Keratinocyte (primary cell): ENCODE measurements at regions not wholly inside any gene's neighbourhood (a gene's known extent, or its start where the extent isn't known, plus 50 kb on each side); places are given as distances from the start of the nearest gene placed in this dataset.

Source experiments
- CTCF ChIP-seq, 3 experiments: IDR thresholded peaks in 1 of 3; conservative IDR thresholded peaks in 1 of 3; optimal IDR thresholded peaks in 1 of 3; 2 replicates in 2 of 3; 3 replicates in 1 of 3; pipeline versions ENCODE3 to v1.5.1; 2011; ENCODE audit warnings: low read length in 3 of 3, mild to moderate bottlenecking in 3 of 3, moderate library complexity in 2 of 3, control low read depth in 1 of 3, inconsistent platforms in 1 of 3; ENCODE audit not compliant: insufficient read depth in 2 of 3; ENCODE audit errors: extremely low read depth in 1 of 3
- EZH2 ChIP-seq: IDR thresholded peaks from one replicate; pipeline ENCODE4 v1.6.1; 2012; ENCODE audit warnings: inconsistent platforms, mild to moderate bottlenecking, low read length, moderate library complexity

GRCh38 chr2:203802342-203803052 lies 65.1 kb upstream of the CTLA4 start:
- TF ChIP-seq CTCF (optimal IDR thresholded peaks at IDR 0.05 in 1 of 3, IDR thresholded peaks at IDR 0.05 in 1 of 3, conservative IDR thresholded peaks at IDR 0.05 in 1 of 3; ENCODE audit: extremely low read depth in 1 of 3, insufficient read depth in 2 of 3, low read length in 3 of 3): no peak
- TF ChIP-seq EZH2: no peak
